OCI-LY1 (cell line): ENCODE measurements at regions not wholly inside any gene's neighbourhood (a gene's known extent, or its start where the extent isn't known, plus 50 kb on each side); places are given as distances from the start of the nearest gene placed in this dataset.

ENCODE experiments used
- H2AFZ ChIP-seq: fragments of 200-600 bp; sonication (generic), shearing (Covaris generic); 2 replicates; pipeline ENCODE4 v1.6.0; 2014; ENCODE audit warnings: antibody characterized with exemption, mild to moderate bottlenecking, low read length
- H3F3A ChIP-seq: fragments of 200-600 bp; sonication (generic), shearing (Covaris generic); 2 replicates; pipeline ENCODE4 v1.6.0; 2014; ENCODE audit warnings: mild to moderate bottlenecking, antibody characterized with exemption, low read length, moderate library complexity; ENCODE audit not compliant: insufficient read depth
- H3K27ac ChIP-seq: fragments of 200-600 bp; sonication (generic); 2 replicates; pipeline ENCODE4 v1.5.1; 2014; ENCODE audit warnings: low read length, mixed run types, mild to moderate bottlenecking, low read depth; ENCODE audit not compliant: poor library complexity, severe bottlenecking
- H3K27me3 ChIP-seq: fragments of 200-600 bp; sonication (generic); 2 replicates; pipeline ENCODE4 v1.6.0; 2014; ENCODE audit warnings: antibody characterized with exemption, mild to moderate bottlenecking, low read length, moderate library complexity; ENCODE audit not compliant: insufficient read depth
- H3K36me3 ChIP-seq: fragments of 200-600 bp; sonication (generic); 2 replicates; pipeline ENCODE4 v1.6.1; 2014; ENCODE audit warnings: mild to moderate bottlenecking, antibody characterized with exemption, low read length, moderate library complexity, mixed read lengths; ENCODE audit not compliant: insufficient read depth
- H3K4me1 ChIP-seq: fragments of 200-600 bp; sonication (generic); 2 replicates; pipeline ENCODE4 v1.5.1; 2014; ENCODE audit warnings: mild to moderate bottlenecking, low read length, moderate library complexity; ENCODE audit not compliant: insufficient read depth, severe bottlenecking
- H3K4me2 ChIP-seq: fragments of 200-600 bp; sonication (generic), shearing (Covaris generic); 2 replicates; pipeline ENCODE4 v1.6.1; 2014; ENCODE audit warnings: low read length
- H3K4me3 ChIP-seq: fragments of 200-600 bp; sonication (generic); 2 replicates; pipeline ENCODE4 v1.5.1; 2014; ENCODE audit warnings: low read length, low read depth, mild to moderate bottlenecking, mixed read lengths; ENCODE audit not compliant: poor library complexity, severe bottlenecking
- H3K79me2 ChIP-seq: fragments of 200-600 bp; shearing (Covaris generic); 2 replicates; pipeline ENCODE4 v1.6.1; 2016; ENCODE audit warnings: mixed run types, low read length, mixed read lengths; ENCODE audit not compliant: insufficient read depth
- H3K9ac ChIP-seq: fragments of 200-600 bp; sonication (generic), shearing (Covaris generic); 2 replicates; pipeline ENCODE4 v1.6.1; 2014; ENCODE audit warnings: mild to moderate bottlenecking, low read length, mixed read lengths
- H3K9me2 ChIP-seq: fragments of 200-600 bp; sonication (generic), shearing (Covaris generic); 2 replicates; pipeline ENCODE4 v1.6.1; 2014; ENCODE audit warnings: low read depth, mild to moderate bottlenecking, low read length, mixed read lengths
- H3K9me3 ChIP-seq: fragments of 200-600 bp; shearing (Covaris generic); 2 replicates; pipeline ENCODE4 v1.6.1; 2014; ENCODE audit warnings: low read length, mixed read lengths
- H4K20me1 ChIP-seq: fragments of 200-600 bp; sonication (generic), shearing (Covaris generic); 2 replicates; pipeline ENCODE4 v1.6.0; 2016; ENCODE audit warnings: mild to moderate bottlenecking, low read length; ENCODE audit not compliant: insufficient read depth
- EZH2 ChIP-seq: fragments of 200-600 bp; sonication (generic), shearing (Covaris generic); IDR thresholded peaks from 2 replicates; pipeline ENCODE4 v1.8.0; 2017; ENCODE audit warnings: borderline replicate concordance, mixed run types, mild to moderate bottlenecking, antibody characterized with exemption, low read length, moderate library complexity, mixed read lengths
- TF ChIP-seq, protein P1 (sequence below): fragments of 200-600 bp; sonication (generic), shearing (Covaris generic); IDR thresholded peaks from 2 replicates; pipeline ENCODE4 v1.5.1; 2017; ENCODE audit warnings: mild to moderate bottlenecking, antibody characterized with exemption, low read length, moderate library complexity, mixed read lengths

DNA sequence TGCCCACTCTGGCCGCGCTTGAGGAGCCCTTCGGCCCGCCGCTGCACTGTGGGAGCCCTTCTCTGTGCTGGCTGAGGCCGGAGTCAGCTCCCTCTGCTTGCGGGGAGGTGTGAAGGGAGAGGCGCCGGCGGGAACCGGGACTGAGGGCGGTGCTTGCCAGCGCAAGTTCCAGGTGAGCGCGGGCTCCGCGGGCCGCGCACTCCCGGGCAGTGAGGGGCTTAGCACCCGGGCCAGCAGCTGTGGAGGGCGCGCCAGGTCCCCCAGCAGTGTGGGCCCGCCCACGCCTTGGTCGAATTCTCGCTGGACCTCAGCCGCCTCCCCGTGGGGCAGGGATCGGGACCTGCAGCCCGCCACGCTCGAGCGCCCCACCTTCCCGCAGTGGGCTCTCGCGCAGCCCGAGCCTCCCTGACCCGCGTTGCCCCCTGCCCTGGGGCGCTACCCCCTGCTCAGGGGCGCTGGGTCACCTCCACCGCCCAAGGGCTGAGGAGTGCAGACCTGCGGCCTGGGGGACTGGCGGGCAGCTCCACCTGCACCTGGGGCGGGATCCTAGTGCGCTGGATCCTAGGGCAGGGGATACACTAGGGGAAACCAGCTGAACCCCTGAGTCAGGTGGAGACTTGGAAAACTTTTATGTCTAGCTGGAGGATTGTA, 97.3 kb downstream of the CD8B2 start:
- Histone ChIP-seq H3K36me3 (no peaks in the 10 kb centered on the region), H3K9me3 (no peaks in the 10 kb centered on the region), H3K9me2 (no peaks in the 10 kb centered on the region), H3K79me2 (no peaks in the 10 kb centered on the region), H3K27me3 (no peaks in the 10 kb centered on the region), H3K4me3 (no peak overlapping the region), H3K27ac (no peak overlapping the region), H2AFZ (no peak overlapping the region), H3K9ac (no peak overlapping the region), H4K20me1 (no peaks in the 10 kb centered on the region), H3F3A (no peaks in the 10 kb centered on the region), H3K4me2 (no peak overlapping the region), H3K4me1 (no peaks in the 10 kb centered on the region)
- TF ChIP-seq, protein P1, sequence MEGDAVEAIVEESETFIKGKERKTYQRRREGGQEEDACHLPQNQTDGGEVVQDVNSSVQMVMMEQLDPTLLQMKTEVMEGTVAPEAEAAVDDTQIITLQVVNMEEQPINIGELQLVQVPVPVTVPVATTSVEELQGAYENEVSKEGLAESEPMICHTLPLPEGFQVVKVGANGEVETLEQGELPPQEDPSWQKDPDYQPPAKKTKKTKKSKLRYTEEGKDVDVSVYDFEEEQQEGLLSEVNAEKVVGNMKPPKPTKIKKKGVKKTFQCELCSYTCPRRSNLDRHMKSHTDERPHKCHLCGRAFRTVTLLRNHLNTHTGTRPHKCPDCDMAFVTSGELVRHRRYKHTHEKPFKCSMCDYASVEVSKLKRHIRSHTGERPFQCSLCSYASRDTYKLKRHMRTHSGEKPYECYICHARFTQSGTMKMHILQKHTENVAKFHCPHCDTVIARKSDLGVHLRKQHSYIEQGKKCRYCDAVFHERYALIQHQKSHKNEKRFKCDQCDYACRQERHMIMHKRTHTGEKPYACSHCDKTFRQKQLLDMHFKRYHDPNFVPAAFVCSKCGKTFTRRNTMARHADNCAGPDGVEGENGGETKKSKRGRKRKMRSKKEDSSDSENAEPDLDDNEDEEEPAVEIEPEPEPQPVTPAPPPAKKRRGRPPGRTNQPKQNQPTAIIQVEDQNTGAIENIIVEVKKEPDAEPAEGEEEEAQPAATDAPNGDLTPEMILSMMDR, result no peak
- no peak for TF ChIP-seq EZH2

DNA sequence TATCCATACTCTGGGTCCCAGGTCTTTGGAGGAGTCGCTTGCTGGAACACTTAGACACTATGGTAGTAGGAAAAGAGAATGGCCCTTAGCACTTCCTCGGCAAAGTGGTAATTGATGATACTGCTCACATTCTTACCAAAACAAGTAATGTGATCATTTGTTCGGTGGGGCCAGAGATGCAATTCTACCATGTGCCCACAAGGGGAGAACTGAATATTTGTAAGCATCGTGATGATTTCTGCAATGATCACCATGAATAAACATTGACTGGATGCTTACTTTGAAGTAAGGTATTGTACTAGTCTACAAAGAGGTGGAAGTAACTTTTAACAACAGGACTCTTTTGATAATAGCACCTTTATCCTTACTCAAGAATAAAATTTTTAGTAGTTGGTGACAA, 109.7 kb downstream of the CD8B2 start:
- H2AFZ ChIP-seq, result no peak overlapping the region
- H3K4me1 ChIP-seq, result no peaks in the 10 kb centered on the region
- H3K4me3 ChIP-seq, result no peak overlapping the region
- no peaks in the 10 kb centered on the region for H4K20me1 ChIP-seq
- H3K27ac ChIP-seq, result no peak overlapping the region
- TF ChIP-seq, protein P1, result peak; percentile 49
- no peak for TF ChIP-seq EZH2
- H3K9me2 ChIP-seq, result no peaks in the 10 kb centered on the region
- no peak overlapping the region for H3K4me2 ChIP-seq
- no peaks in the 10 kb centered on the region for H3K27me3 ChIP-seq
- no peaks in the 10 kb centered on the region for H3F3A ChIP-seq
- no peaks in the 10 kb centered on the region for H3K79me2 ChIP-seq
- no peak overlapping the region for H3K9ac ChIP-seq
- no peaks in the 10 kb centered on the region for H3K9me3 ChIP-seq
- H3K36me3 ChIP-seq, result no peaks in the 10 kb centered on the region

DNA sequence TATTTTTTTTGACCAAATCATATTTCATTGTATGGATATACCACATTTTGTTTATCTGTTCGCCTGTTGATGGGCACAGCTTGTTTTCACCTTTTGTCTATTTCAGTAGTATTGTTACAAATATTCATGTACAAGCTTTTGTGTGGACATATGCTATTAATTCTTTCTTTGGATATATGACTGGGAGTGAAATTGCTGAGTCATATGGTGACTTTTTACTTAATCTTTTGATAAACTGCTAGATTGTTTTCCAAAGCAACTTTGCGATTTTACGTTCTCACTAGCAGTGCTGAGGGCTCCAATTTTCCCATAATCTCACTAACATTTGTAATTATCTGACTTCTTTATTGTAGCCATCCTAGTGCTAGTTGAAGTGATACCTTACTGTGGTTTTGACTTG, 112.4 kb downstream of the CD8B2 start:
- Histone ChIP-seq H3F3A (no peaks in the 10 kb centered on the region), H3K36me3 (no peaks in the 10 kb centered on the region), H3K27ac (no peak overlapping the region), H3K79me2 (no peaks in the 10 kb centered on the region), H3K9me3 (no peaks in the 10 kb centered on the region), H4K20me1 (no peaks in the 10 kb centered on the region), H3K9me2 (no peaks in the 10 kb centered on the region), H3K4me2 (no peak overlapping the region), H3K4me1 (no peaks in the 10 kb centered on the region), H3K9ac (no peak overlapping the region), H3K4me3 (no peak overlapping the region), H2AFZ (no peak overlapping the region), H3K27me3 (no peaks in the 10 kb centered on the region)
- no peak for TF ChIP-seq EZH2
- TF ChIP-seq, protein P1, result no peak
